ENCODE measurements at regions not wholly inside any gene's neighbourhood (a gene's known extent, or its start where the extent isn't known, plus 50 kb on each side); places are given as distances from the start of the nearest gene placed in this dataset.

- no peak for DNase-seq
These were observed 53.9 kb downstream of the FOXL1 start for GRCh38 chr16:86632206-86632605.

- DNase-seq = no peak
These were observed 54.6 kb downstream of the FOXL1 start for GRCh38 chr16:86632944-86633343.

DNA sequence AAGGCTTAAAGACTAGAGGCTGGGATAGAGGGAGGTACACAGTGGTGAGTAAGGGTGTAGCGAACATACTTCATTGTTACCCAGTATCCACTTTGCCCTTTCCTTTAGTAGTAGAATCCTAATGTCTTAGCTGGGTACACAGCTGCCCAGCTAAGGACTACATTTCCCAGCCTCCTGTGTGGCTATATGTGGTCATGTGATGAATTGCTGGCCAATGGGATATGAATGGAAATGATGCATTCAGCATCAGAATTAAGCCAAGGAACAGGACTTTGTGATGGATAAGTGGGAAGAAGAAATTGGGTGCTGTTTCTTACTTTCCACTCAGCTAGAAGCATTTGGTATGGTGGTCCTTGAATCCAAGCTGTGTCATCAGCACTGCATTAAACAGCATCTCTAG lies 55.9 kb downstream of the FOXL1 start:
- DNase-seq = no peak

- DNase-seq = no peak
These were observed 57.0 kb downstream of the FOXL1 start for GRCh38 chr16:86635176-86635876.

- DNase-seq = no peak
These were observed 57.6 kb downstream of the FOXL1 start for GRCh38 chr16:86635926-86636325.

DNA sequence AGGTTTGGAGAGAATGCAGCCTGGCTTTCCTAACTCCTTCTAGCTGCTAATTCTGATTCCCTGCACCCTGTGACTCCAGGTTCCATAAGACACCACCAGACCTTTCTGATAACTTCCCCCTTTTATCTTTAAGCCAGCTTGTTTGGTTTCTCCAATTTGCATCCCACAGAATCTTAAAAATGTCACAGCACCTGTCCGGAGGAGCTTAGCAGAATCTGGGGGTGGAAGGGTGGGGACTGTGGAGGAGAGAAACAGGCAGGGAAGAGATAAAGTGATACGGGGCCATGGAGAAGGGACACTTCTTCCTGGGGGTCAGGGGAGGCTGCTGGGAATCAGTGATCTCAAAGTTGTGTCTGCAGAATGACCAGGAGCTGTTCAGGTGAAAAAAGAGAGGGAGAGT lies 59.4 kb downstream of the FOXL1 start:
- DNase-seq = no peak

- DNase-seq = no peak
These were observed 60.3 kb downstream of the FOXL1 start for GRCh38 chr16:86638642-86639041.

DNA sequence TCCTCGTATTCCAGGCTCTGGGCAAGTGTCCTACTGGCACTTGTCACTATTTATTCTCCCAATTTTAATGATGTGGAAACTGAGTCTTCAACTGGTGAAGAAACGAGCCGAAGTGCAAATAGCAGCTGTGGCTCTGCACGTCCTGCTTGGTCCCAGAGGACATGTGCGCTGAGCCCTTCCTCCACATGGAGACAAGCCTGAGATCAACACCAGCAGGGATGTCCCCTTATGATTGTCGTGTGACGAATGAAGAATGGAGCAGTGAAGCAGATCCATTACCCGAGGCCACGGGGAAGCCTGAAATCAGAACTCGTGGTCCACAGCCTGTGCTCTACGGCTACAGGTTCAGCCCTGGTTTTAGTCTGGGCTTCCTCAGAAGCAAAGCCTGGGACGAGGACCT lies 61.0 kb downstream of the FOXL1 start:
- no peak for DNase-seq

- no peak for DNase-seq
These were observed 62.0 kb downstream of the FOXL1 start for GRCh38 chr16:86640265-86640843.

DNA sequence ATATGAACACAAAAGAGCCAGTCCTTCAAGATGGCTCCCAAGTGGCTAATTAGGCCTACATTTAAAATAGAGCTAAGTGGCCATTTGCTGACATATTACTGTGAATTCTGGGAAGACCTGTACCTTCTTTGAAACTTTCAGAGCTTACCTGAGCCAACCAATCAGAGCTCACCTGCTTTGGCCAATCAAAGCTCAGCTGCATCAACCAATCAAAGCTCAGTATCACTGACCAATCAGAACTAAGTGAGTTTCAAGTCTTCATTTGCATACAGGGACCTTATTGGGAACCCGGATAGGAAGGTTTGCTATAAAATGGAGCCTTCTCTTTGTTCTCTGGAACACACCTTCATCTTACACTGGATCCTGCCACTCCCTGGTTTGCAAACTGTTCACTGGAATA lies 63.7 kb downstream of the FOXL1 start:
- no peak for DNase-seq

DNA sequence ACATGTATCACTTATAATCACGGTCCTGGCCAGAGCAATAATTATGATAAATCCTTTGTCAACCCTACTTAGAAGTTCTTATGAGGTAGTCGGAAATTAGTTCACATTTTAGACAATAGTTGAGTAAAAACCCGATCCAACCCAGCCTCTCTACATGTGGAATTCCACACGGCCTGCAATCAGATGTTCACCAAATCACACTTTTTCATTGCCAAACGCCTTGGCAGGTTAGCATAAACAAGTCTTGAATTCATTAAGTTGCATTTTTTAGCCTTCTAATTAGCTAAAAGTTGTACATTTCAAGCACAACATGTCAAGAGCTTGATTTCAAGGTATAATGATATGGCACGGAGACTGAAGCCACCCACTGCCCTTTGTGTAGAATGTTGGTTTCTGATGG lies 65.3 kb downstream of the FOXL1 start:
- no peak for DNase-seq

- DNase-seq = no peak
These were observed 69.2 kb downstream of the FOXL1 start for GRCh38 chr16:86647561-86647960.

DNA sequence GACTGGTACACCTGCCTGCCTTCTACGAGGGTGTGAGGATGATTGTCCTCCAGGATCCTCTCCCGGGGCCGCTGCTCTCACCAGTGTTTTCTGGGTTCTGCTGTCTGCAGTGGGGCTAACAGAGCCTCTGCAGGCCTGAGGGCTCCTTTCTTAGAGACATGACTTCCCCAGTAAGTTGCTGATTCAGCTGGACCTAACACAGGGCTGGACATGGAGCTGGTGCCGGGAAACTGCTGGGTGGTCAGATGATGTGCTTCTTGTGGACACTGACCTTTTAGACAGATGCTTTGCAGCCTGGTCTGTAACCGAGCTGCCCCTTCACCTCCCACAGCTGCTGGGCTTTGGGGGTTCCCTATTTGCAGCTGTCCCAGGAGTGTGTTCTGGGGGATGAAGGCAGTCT lies 71.5 kb downstream of the FOXL1 start:
- no peak for DNase-seq

- no peak for DNase-seq
These were observed 72.8 kb downstream of the FOXL1 start for GRCh38 chr16:86651013-86651627.

DNA sequence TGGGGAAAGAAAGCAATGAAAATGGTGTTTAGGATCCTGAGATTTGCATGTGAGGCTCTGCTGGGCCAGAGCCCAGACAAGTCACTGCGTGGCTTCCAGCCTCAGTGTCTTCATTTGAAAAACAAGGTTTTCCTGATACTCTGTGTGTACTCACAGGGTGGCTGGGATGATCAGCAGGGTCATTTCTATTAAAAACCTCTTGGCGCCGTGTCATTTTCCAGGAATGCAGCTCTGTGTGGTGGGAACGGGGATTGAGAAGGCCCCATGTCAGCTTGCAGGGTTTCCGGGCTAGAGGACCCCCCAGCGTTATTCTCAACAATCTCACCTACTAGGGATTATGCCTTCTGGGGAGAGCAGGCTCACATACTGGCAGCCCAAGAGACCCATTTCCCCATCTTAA lies 73.5 kb downstream of the FOXL1 start:
- no peak for DNase-seq

DNA sequence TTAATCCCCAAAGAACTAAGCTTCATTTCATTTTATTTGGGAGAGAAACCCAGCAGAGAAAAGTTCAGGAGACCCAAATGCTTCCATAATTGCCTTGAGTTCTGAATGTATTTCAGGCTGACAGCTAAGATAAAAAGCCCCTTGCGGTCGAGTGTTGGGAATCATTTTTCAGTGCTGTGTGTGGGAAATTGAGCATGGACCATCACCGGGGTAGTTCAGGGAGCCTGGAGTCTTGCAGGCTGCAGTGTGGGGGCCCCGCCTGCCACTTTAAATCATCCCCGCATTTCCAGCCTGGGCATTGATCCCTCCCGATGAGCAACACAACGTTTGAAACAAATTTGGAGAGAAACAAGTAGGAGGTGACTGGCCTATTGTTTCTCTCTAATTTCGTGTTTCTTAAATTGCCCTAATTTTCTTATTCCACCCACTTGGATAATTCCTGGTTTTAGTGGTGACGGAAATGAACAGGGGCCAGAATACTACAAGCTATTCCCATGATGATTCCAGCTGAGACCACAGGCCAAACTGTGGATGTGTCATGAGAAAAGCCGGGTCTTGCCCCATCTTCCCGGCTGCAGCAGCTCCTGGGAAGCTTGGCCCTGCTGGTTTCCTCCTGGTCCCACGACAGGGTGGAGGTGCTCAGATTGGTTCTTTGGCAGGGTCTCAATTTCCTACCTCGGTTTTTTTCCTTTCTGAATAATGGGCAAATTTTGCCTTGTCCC lies 75.1 kb downstream of the FOXL1 start:
- DNase-seq = no peak

- DNase-seq = no peak
These were observed 79.6 kb downstream of the FOXL1 start for GRCh38 chr16:86657972-86658371.

DNA sequence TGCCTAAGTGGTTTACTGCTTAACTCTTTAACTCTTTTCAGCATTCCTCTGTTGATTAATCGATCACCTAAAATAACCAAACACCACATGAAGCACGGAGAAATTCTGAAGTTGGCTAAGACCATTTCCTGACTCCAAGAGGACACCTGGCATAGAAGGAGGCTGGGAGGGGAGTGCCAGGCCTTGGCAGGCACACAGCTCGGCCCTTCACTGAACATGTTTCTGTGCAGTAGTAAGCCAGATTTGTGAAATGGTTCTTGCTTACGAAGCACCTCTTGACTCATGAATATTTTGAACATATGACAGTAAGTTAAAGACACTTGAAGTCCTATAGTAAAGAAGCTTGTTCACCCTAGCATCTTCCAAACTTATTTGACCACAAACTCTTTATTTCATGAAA lies 82.3 kb downstream of the FOXL1 start:
- no peak for DNase-seq

DNA sequence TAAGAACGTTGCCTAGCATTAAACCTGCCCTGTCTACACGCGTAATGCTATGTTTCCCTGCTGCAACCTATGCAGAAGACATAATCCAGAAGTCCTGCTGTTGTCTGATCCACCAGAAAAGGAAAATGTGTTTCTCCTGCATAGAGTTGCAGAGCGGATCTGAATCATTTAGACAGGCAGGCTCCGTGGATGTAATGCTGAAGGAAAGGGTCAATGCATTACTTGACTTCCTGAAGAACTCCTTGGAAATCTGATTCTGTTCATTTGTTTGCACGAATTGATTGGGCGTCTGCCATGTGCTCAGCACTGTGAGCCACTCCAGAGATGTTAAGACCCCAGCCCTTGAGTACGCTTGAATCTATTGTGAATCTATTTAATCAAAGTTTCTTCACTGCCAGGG lies 83.4 kb downstream of the FOXL1 start:
- DNase-seq = no peak

DNA sequence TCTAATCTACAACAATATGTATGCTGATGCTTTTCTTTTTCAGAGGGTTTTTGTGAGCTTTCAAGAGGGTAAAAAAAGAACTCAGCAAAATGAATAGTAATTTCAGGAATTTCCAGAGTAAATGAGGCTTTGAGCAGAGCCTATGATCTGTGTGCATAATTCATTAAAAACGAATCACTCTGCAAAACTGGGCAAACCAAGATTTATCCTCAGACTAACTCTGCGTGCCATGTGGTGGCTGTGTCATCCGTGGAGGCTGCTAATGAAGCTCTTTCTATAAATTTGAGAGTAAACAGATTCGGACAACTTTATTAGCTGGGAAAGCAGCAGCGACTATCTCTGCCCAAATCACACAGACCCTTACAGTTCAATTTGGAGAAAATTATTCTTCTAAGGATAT lies 83.8 kb downstream of the FOXL1 start:
- no peak for DNase-seq

DNA sequence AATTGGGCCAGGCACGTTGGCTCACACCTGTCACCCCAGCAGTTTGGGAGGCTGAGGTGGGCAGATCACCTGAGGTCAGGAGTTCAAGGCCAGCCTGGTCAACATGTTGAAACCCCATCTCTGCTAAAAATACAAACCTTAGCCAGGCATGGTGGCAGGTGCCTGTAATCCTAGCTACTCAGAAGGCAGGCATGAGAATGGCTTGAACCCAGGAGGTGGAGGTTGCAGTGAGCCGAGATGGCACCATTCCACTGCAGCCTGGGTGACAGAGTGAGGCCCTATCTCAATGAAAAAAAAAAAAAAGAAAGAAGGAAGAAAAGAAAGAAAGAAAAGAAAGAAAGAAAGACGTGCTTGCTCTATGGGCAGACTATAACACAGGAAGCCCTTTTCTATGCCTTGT lies 84.4 kb downstream of the FOXL1 start:
- DNase-seq = no peak

DNA sequence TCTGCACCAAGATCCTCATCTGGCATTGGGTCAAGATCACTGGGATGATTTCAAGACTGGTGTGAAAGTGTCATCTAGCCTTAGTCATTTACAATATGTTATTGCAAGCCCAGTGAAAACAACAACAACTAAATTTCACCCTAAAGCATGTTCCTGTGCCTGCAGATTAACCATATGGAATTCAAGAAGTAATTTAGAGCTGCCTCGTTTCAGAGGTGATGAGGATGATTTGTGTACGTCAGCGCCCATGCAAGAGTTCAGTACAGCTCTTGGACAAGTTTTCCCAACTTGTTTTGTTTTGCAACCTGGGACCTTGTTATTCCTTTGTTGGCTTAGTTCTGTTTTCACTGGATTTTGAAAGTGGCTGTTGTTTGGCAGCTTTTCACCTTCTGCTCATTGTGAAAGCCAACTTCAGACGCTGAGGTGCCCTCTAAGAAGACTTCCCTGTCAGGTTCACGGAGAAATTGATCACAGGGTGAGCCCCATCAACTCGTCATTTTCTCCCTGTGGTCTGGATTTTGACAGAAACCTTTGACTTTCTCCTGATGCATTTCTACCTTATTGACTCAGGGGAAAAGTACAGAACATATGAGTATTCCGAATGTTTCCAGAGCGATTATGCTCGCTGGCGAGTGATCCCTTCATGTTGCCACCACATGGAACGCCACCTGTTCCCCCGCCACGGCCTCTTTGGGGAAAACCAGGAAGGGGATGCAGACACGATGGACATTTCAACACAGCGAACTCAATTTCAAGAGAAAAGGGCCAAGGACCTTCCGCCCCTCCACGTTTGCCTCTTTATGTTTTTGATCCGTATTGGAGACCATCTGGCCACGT lies 85.6 kb downstream of the FOXL1 start:
- no peak for DNase-seq
